Hematopoietic multipotent progenitor cell treated with erythropoietin and hydrocortisone succinate and interleukin-3 and kit ligand, for 8 days (in vitro differentiated cells): ENCODE measurements at regions not wholly inside any gene's neighbourhood (a gene's known extent, or its start where the extent isn't known, plus 50 kb on each side); places are given as distances from the start of the nearest gene placed in this dataset.
A peak's percentile ranks its signal among the peaks of the same experiment; 100 is the strongest.

Experiments used
- DNase-seq: peaks from one replicate; pipeline ENCODE4 v3.0.0-alpha.2; 2015

- no peak for DNase-seq
Observed at GRCh38 chr13:68234274-68234673, 1004.1 kb upstream of the PCDH9 start.

DNA sequence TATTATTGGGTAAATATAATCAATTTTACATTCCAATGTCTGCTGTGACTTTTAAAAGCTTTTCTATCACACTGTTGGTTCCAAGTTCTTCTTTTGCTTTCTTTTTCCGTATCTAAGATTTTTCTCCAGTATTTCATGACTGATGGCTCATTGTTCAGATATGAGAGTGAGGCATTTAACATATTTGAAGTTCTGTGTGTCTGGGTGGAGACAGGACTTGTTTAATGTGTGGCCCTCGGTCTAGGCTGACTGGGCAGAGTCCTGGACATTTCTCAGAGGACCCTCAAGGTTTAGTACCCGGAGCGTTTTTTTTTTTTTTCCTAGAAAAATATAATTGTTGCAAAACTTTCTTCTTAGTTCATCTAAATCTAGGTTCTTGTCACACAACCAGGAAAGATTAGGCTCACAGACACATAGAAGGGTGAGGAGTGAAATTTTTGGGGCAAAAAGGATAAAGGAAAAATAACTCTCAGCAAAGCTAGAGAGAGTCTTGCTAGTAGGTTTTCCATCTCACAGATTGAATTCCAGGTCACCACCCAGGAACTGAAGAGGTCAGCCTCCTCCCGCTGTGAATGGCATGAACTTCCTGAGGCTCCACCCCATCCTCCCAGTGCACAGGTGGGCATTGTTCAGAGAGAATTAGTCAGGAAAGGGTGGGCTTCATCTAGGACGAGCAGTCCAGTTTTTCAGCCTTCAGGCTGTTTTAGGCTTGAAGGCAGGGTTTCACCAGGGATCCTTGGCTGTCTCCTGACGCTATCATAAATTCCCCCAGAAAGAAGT lies 1002.4 kb upstream of the PCDH9 start:
- no peak for DNase-seq

- no peak for DNase-seq
Observed at GRCh38 chr13:68214691-68215415, 984.7 kb upstream of the PCDH9 start.

GRCh38 chr13:68199271-68199670 lies 969.1 kb upstream of the PCDH9 start:
- no peak for DNase-seq

DNA sequence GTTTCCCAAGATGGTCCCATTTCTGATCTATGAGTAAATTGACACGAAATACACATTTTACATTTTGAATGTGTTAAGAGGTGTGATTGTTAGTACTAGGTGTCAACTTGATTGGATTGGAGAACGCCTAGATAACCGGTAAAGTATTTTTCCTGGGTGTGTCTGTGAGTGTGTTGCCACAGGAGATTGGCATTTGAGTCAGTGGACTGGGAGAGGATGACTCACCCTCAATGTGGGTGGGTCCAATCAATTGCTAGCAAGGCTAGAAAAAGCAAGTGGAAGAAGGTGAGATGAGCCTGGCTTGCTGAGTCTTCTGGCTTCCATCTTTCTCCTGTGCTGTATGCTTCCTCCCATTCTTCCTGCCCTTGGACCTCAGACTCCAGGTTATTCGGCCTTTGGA lies 960.7 kb upstream of the PCDH9 start:
- DNase-seq = peak; percentile 43

DNA sequence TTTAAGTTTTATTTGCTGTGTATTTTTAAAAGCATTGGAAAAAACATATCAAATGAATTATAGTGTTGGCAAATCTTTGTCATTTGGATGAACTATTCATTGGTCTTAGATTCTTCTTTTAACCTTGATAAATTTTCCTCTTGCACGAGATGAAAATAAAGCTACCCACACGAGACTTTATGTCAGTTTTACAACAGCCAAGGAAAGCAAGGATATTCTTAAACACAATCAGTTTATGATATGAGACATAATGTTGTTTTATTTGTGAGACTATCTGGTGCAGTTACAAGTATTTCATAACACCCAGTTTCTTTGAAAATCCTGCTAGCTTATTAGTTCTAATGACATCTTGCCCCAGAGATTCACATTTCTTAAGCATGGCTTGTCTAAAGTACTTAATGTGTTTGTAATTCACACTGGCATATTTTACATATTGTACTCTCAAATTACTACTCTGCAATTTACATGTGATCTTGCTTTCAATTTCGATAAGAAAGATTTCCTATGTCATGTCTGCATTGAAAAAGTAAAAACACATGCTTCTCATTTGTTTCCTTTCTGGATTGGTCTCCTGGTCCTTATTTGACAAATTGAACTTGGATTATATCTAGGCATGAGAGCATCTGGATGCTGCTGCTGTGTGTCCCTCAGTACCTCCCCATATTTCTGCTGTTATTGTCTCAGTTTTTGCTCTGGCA lies 955.5 kb upstream of the PCDH9 start:
- no peak for DNase-seq

DNA sequence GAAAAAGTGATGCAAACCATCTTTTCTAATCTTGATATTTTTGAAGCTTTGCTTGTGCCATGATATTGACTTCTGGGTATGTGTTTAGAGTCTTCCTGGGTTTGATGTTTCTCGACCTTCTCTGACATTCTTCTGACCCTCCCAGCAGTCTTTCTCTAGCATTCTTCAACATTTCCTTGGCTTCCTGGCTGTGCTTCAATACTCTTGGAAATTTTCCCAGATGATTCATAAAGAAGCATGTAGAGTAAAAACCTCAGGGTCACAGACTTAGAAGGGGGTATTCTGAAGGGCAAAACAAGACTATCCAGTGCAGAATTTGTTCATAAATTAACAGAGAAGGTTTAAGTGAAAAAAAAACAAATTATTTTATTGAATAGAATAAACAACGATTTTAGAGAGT lies 946.3 kb upstream of the PCDH9 start:
- DNase-seq = no peak

GRCh38 chr13:68174893-68175292 lies 944.8 kb upstream of the PCDH9 start:
- peak; percentile 59 for DNase-seq

DNA sequence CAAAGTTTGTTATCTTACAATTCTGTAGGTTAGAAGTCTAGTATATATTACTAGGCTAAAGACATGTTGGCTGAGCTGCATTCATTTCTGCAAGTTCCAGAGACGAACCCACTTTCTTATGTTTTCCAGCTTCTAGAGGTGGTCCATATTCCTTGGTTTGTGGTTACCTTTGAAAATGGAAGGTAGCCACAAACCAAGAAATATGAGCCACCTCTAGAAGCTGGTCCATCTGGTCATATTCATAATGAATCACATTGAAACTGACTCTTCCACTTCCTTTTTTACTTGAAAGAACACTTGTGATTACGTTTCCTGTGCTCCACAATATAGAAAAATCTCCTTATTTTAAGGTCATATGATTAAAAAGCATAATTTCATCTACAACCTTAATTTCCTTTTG lies 943.0 kb upstream of the PCDH9 start:
- DNase-seq = no peak

DNA sequence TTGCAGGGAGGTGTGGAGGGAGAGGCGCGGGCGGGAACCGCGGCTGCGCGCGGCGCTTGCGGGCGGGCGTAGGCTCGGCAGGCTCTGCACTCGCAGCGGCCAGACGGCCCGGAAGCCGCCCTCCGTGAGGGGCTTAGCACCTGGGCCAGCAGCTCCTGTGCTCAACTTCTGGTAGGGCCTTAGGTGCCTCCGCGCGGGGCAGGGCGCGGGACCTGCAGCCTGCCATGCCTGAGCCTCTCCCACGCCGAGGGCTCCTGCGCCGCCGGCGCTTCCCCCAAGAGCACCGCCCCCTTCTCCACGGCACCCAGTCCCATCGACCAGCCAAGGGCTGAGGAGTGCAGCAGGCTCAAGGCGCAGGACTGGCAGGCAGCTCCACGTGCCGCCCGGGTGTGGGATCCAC lies 940.8 kb upstream of the PCDH9 start:
- no peak for DNase-seq

GRCh38 chr13:68168448-68168847 lies 938.3 kb upstream of the PCDH9 start:
- peak; percentile 7 for DNase-seq

DNA sequence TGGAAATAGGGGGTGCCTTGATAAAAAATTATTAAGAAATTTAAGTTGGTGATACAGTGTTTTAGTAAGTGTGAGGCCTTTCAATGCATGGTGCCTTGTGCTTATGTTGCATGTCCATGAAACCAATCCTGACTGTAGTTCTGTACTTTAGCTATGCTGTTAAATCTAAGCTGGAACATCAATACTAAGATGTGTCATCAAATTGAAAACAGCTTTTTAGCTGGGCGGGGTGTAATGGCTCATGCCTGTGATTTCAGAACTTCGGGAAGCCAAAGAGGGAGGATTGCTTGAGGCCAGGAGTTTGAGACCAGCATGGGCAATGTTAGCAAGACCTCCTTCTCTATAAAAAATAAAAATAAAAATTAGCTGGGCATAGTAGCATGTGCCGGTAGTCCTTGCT lies 930.3 kb upstream of the PCDH9 start:
- DNase-seq = no peak

GRCh38 chr13:68152414-68152813 lies 922.3 kb upstream of the PCDH9 start:
- no peak for DNase-seq

GRCh38 chr13:68145852-68146251 lies 915.7 kb upstream of the PCDH9 start:
- no peak for DNase-seq

- no peak for DNase-seq
Observed at GRCh38 chr13:68128297-68128915, 898.3 kb upstream of the PCDH9 start.

GRCh38 chr13:68125087-68125480 lies 894.9 kb upstream of the PCDH9 start:
- no peak for DNase-seq

DNA sequence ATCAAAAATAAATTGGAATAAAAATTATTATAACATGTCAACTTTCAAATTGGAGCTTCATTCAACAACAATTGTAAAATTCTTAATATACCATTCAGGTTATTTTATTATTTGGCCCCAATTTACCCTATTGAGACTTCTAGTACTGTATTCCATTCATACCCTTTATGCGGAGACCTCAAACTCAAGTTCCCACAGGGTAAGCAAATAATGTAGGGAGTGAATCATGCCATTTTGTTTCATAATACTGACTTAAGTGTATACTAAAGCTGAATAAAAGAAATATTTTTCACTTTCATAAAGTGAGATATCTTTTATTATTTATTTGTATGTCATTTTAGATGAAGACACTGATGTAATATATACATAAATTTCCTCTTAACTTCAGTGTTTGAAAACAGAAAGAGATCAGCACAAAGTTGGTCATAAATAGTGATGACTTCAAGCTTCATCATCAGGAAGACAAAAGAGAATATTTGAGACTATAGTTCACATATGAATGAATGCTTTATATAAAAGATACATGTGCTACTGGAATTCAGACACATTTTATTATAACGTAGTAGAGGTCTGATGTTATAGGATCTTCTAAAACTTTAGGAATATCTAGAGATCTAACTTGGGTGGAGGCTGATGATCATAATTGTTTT lies 894.4 kb upstream of the PCDH9 start:
- no peak for DNase-seq

- no peak for DNase-seq
Observed at GRCh38 chr13:68110178-68110768, 880.1 kb upstream of the PCDH9 start.

GRCh38 chr13:68107667-68108066 lies 877.5 kb upstream of the PCDH9 start:
- no peak for DNase-seq

DNA sequence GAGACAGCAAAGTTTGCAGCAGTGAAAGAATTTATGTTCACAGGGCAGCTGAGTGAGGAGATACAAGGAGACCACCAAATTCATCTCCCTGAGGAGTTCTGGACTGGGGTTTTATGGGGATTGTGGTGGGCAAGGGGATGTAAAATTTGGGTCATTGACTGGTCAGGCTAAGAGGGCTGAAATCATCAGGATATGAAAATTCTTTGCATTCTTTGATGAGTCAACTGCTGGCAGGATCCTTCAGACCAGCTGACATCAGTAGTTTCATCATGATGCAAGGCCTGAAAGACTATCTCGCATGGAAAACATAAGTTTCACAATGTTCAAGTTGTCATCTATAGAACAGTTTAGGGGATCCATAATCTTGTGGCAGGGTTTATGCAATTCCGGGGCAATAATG lies 869.5 kb upstream of the PCDH9 start:
- DNase-seq = no peak

GRCh38 chr13:68081061-68081460 lies 850.9 kb upstream of the PCDH9 start:
- no peak for DNase-seq

DNA sequence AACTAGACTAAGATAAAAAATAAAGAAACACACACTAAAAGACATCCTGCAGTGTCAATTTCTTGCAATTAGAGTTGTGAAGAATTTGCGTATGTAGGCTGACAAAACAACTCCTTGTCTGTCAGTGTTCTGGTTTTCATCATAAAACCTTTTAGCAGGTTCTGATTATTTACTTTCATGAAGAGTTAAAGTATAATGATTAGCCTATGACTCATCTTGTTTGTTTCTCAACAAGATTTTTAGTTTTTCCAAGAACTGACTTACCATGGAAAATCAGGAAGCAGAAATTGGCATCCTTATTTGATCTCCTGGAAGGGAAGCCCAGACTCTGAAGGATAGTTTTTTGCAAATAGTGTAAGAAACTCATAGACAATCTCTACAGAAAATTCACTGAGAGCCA lies 848.7 kb upstream of the PCDH9 start:
- no peak for DNase-seq

DNA sequence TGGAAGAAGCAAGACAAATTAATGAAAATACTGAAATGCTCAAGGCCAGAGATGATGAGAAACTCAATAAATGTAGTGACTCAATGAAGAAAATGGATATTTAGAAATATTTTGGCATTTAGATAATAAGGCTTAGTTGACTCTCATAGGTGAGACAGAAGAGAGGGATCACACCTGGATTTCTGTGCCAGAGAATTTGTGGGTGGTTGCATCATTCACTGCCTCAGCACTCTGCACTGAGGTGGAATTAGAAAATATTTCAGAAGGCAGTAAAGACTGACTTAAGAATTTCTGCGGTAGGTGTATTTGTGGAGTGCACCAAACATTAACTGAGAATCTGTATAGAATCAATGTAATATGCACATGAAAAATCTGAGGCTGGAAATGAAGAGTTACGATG lies 848.3 kb upstream of the PCDH9 start:
- DNase-seq = no peak
